Adrenal gland (tissue), 9 donors: ENCODE measurements at regions not wholly inside any gene's neighbourhood (a gene's known extent, or its start where the extent isn't known, plus 50 kb on each side); places are given as distances from the start of the nearest gene placed in this dataset.

Source experiments
- DNase-seq, 7 donors: peaks; one replicate each; pipeline ENCODE4 v3.0.0-alpha.2; 2019 to 2020
- H3K27ac ChIP-seq, 5 donors: fragments of 200-600 bp; sonication (generic) in 4 of 5; 1 replicate in 3 of 5; 2 replicates in 2 of 5; pipeline versions ENCODE4 v1.5.1 to v1.8.0; 2016 to 2020; ENCODE audit warnings: mild to moderate bottlenecking in 1 of 5
- H3K27me3 ChIP-seq: fragments of 200-600 bp; 2 replicates; pipeline ENCODE4 v1.8.0; 2021
- H3K36me3 ChIP-seq, 2 donors: fragments of 200-600 bp; replicated peaks in 1 of 2; 1 replicate in 1 of 2; 2 replicates in 1 of 2; pipeline versions ENCODE4 v1.5.1 to v1.8.0; 2018 to 2022
- H3K4me1 ChIP-seq, 2 donors: fragments of 200-600 bp; replicated peaks in 1 of 2; 1 replicate in 1 of 2; 2 replicates in 1 of 2; pipeline versions ENCODE4 v1.5.1 to v1.8.0; 2018 to 2021
- H3K4me3 ChIP-seq, 4 donors: fragments of 200-600 bp; sonication (generic) in 3 of 4; one replicate each; pipeline ENCODE4 v1.5.1; 2016 to 2018
- H3K9me3 ChIP-seq, 3 donors: fragments of 200-600 bp; sonication (generic) in 1 of 3; replicated peaks in 1 of 3; 1 replicate in 2 of 3; 2 replicates in 1 of 3; pipeline versions ENCODE4 v1.5.1 to v1.8.0; 2016 to 2021
- POLR2A ChIP-seq, 2 donors: fragments of 450-650 bp; IDR thresholded peaks; one replicate each; pipeline ENCODE4 v1.6.1; 2017; ENCODE audit warnings: antibody characterized with exemption in 2 of 2, mild to moderate bottlenecking in 2 of 2, moderate library complexity in 1 of 2
- WGBS, 4 donors: extraction: QIAGEN DNeasy Blood & Tissue Kit in 2 of 4; methylation state at CpG; one replicate each; pipeline versions ENCODE4 v1.1.5 to v1.1.7; 2013 to 2017; 5-methylcytosine and 5-hydroxymethylcytosine counted together
- intact Hi-C, 2 donors: fragments of 100-400 bp; cut with DNase I; formaldehyde crosslinking; loops; one replicate each; pipeline versions ENCODE4 v1.14.1 to v1.15.0; 2022 to 2023
- TF ChIP-seq, protein P1 (sequence below), 6 experiments: fragments of 450-650 bp in 4 of 6; fragments of 200-600 bp in 2 of 6; sonication (generic) in 1 of 6; IDR thresholded peaks; 1 replicate in 5 of 6; 2 replicates in 1 of 6; pipeline versions ENCODE4 v1.5.1 to v1.8.0; 2016 to 2021; ENCODE audit warnings: antibody characterized with exemption in 6 of 6, mild to moderate bottlenecking in 2 of 6, moderate library complexity in 1 of 6
- donor health status: healthy with polysubstance abuse.
- donor health status: Bipolar disorder and iron deficiency.
- donor health status: DM: yes; HTN: yes; CAD: no.
- donor health status: DM: no; HTN: no; CAD: no.
- donor health status: DM: no; HTN: no; CAD: no.

DNA sequence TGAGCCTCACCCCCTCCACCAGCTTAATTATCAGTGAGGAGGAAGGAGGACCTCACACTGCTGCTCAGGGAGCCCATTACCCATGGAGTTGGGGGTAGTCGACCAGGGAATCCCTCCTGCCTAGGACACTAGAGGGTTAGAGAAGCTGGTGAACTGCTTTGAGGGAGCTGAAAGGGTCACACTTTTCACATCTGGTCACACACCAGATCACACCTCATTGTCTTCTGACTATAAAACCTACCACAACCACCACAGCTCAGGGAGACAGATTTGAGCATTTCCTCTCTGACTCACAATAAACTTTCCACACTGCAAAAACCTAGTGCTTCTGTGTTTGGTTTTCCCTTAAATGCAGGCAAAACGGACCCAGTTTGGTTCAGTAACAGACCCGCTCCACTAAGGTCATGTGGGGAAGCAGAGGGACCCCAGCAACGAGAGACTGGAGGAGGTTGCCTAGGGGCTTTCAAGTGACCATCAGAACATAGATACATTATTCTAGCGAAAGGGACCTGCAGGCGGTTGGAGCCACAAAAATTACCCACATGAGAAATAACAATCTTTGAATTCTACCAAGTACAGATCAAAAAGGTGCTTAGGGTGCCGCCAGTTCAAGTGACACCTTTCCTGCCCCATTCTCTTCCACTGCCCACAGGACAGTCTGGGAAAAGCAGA is 151.4 kb upstream of the AVPR1A start:
- WGBS, 4 donors, result 47 to 61% (median 56%) methylated on average over 7 of the region's 7 CpGs
- Histone ChIP-seq H3K4me1 (no peaks in the 10 kb centered on the region), H3K36me3 (no peaks in the 10 kb centered on the region), H3K27me3 (no peaks in the 10 kb centered on the region), H3K27ac (no peak overlapping the region), H3K9me3 (no peaks in the 10 kb centered on the region), H3K4me3 (no peak overlapping the region)
- no peak for DNase-seq
- intact Hi-C loops, result no loop called here
- TF ChIP-seq POLR2A (IDR thresholded peaks at IDR 0.05), result no peak
- TF ChIP-seq, protein P1, sequence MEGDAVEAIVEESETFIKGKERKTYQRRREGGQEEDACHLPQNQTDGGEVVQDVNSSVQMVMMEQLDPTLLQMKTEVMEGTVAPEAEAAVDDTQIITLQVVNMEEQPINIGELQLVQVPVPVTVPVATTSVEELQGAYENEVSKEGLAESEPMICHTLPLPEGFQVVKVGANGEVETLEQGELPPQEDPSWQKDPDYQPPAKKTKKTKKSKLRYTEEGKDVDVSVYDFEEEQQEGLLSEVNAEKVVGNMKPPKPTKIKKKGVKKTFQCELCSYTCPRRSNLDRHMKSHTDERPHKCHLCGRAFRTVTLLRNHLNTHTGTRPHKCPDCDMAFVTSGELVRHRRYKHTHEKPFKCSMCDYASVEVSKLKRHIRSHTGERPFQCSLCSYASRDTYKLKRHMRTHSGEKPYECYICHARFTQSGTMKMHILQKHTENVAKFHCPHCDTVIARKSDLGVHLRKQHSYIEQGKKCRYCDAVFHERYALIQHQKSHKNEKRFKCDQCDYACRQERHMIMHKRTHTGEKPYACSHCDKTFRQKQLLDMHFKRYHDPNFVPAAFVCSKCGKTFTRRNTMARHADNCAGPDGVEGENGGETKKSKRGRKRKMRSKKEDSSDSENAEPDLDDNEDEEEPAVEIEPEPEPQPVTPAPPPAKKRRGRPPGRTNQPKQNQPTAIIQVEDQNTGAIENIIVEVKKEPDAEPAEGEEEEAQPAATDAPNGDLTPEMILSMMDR (IDR thresholded peaks at IDR 0.05), result no peak

DNA sequence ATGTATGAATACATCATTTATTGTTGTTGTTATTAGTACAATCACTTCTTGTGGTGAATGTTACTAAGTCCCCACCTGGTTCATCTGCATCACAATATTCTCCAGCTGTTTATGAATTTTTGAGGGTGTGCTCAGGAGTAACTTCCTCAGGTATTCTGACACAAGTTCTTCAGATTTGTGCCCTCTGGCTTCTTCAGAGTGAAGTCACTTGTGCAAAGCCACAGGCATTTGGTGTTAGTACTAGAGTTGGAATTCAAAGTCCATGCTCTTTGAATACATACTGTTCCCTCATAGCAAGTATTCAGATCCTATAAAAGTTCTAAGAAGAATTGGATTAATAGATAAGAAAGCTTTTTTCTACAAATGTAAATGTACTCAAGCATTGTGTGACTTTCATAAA is 150.3 kb upstream of the AVPR1A start:
- Histone ChIP-seq H3K27me3 (no peaks in the 10 kb centered on the region), H3K27ac (no peak overlapping the region)

DNA sequence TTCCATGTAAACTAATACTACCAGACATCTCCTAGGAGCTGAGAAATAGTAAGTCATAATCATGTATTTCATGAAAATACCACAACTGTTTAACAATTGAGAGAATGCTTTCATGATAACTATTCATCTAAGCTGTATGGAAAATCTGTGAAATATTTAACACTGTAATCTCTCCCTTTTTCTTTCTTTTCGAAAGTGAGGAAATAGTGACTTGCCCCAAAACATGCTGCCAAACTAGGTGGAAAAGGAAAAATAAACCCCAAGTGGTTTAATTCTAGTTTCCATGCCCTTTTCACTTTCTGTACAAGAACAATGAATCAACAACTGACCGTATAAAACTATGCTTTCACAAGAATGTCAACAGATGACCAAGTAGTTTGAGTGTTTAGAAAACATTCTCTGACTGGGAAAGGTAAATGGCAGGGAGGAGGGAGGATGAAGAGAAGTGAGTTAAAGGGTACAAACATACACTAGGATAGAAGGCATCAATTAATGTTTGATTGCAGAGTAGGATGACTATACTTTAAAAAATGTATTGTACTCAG is 147.5 kb upstream of the AVPR1A start:
- Histone ChIP-seq H3K4me1 (no peaks in the 10 kb centered on the region), H3K9me3 (no peaks in the 10 kb centered on the region), H3K4me3 (no peak overlapping the region), H3K27ac (no peak overlapping the region), H3K27me3 (no peaks in the 10 kb centered on the region), H3K36me3 (no peaks in the 10 kb centered on the region)
- no peak for DNase-seq
- intact Hi-C loops, result no loop called here
- 52 to 79% (median 69%) methylated on average over 2 of the region's 2 CpGs for WGBS, 4 donors
- TF ChIP-seq POLR2A (IDR thresholded peaks at IDR 0.05), result no peak
- TF ChIP-seq, protein P1 (IDR thresholded peaks at IDR 0.05), result no peak

More for the DNA sequence above, 150.3 kb upstream of the AVPR1A start:
- H3K9me3 ChIP-seq, result no peaks in the 10 kb centered on the region
- no peak overlapping the region for H3K4me3 ChIP-seq
- intact Hi-C loops, result no loop called here
- no peak for TF ChIP-seq POLR2A (IDR thresholded peaks at IDR 0.05)
- H3K4me1 ChIP-seq, result no peaks in the 10 kb centered on the region
- no peaks in the 10 kb centered on the region for H3K36me3 ChIP-seq
- DNase-seq, result no peak

DNA sequence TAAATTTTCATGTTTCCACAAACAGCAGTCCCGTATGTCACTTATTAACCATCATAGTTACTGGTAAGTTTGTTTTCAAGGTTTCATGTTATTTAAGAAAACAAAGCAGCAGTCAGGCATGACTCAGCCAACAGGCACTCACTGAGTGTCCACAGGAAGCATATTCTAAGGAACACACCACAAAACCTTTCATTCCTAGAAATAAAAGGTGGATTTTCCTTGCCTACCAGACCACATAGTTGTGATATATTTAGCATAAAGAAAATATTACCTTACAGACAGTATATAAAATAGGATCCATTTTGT is 143.3 kb upstream of the AVPR1A start:
- 0 to 23% (median 15%) methylated on average over 1 of the region's 1 CpG for WGBS, 4 donors

More for the DNA sequence above, 143.3 kb upstream of the AVPR1A start:
- TF ChIP-seq POLR2A (IDR thresholded peaks at IDR 0.05), result no peak
- TF ChIP-seq, protein P1 (IDR thresholded peaks at IDR 0.05), result no peak
- intact Hi-C loops, result no loop called here
- H3K27ac ChIP-seq, result no peak overlapping the region
- no peak overlapping the region for H3K4me3 ChIP-seq
- H3K27me3 ChIP-seq, result no peaks in the 10 kb centered on the region
- DNase-seq, result no peak
- H3K9me3 ChIP-seq, result no peaks in the 10 kb centered on the region
- no peaks in the 10 kb centered on the region for H3K36me3 ChIP-seq
- H3K4me1 ChIP-seq, result no peaks in the 10 kb centered on the region
